Activated naive CD8-positive, alpha-beta T cell treated with anti-CD3 and anti-CD28 coated beads, Interleukin-2, amount 10 ng/mL, durations not matched to agents 7 days and 5 days (primary cell): ENCODE measurements at regions not wholly inside any gene's neighbourhood (a gene's known extent, or its start where the extent isn't known, plus 50 kb on each side); places are given as distances from the start of the nearest gene placed in this dataset.
"Not testable (repeated sequence)": the region's sequence is repeated elsewhere in the genome, so short reads cannot be mapped to it uniquely, and the experiment has no call there.

Source experiments
- ATAC-seq: fragments of 150-1000 bp; cut with Tn5 transposase; one replicate; pipeline ENCODE4 v1.10.0; 2021; ENCODE audit warnings: low read depth, moderate library complexity
- POLR2A ChIA-PET: fragments of 350-600 bp; sonication (Branson Sonifier 250); formaldehyde crosslinking; loops from one replicate; lab custom pipeline; 2021; ENCODE audit warnings: antibody characterized with exemption; lab: Charles Lee
- DNase-seq: peaks from one replicate; pipeline ENCODE4 v3.0.0; 2021
- H3K27ac Mint-ChIP-seq: one replicate; pipeline ENCODE4 v1.8.0; 2022; ENCODE audit warnings: mild to moderate bottlenecking, mixed read lengths
- H3K27me3 Mint-ChIP-seq: one replicate; pipeline ENCODE4 v1.8.0; 2022; ENCODE audit warnings: mild to moderate bottlenecking, moderate library complexity, mixed read lengths
- H3K36me3 Mint-ChIP-seq: one replicate; pipeline ENCODE4 v1.8.0; 2021; ENCODE audit warnings: mild to moderate bottlenecking, mixed read lengths
- H3K4me1 Mint-ChIP-seq: one replicate; pipeline ENCODE4 v1.8.0; 2021; ENCODE audit warnings: mixed read lengths
- H3K4me3 Mint-ChIP-seq: one replicate; pipeline ENCODE4 v1.8.0; 2022; ENCODE audit warnings: mild to moderate bottlenecking, moderate library complexity, mixed read lengths
- H3K9me3 Mint-ChIP-seq: one replicate; pipeline ENCODE4 v1.8.0; 2021; ENCODE audit warnings: mixed read lengths

DNA sequence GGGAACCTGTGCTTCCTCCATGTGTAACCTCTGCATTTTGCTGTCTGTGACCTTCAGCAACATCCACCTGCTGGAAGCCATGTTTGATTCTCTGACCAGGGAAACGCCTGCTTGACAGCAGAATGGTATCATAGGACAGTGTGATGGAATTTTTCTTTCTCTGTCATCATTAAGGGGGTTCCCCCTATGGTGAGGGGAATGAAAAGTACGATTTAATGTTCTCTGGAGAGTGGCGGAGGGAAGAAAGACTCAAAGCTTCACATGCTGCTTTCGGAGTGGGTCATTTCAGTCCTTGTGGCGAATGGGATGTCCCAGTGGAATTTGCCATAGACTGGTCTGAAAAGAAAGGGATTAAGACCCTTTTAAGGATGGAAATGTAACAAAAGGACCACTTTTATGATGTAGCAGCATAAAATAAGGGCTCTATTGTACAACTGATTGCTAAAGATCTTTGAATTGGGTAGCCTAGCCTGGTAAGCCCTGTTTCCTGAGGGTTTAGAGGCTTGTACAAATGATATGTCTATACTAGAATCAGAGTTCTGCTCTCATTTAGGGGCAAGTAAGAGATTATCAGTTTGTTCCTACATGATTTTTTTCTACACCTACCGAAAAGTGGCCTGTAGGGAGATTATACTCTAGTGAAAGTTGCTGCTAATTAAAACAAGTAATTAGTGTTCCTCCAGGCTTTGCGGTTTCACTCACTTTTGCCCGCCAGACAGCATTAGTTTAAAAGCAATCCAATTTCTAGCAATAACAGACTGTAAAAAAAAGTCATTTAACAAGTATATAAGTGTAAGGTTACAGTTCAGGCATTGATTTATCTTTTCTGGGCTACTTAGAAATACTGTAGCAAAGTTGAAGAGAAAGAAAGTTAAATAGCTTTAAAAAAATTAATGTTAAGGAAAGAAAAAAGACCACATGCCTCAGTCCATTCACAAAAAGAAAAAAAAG is 904.5 kb downstream of the NR2F1-AS1 start:
- Mint-ChIP-seq H3K4me3 (no peak overlapping the region), H3K9me3 (no peaks in the 10 kb centered on the region), H3K4me1 (no peaks in the 10 kb centered on the region), H3K36me3 (no peaks in the 10 kb centered on the region), H3K27ac (no peak overlapping the region), H3K27me3 (no peaks in the 10 kb centered on the region)
- POLR2A ChIA-PET, result no interaction called here
- DNase-seq, result no peak
- no peak for ATAC-seq

DNA sequence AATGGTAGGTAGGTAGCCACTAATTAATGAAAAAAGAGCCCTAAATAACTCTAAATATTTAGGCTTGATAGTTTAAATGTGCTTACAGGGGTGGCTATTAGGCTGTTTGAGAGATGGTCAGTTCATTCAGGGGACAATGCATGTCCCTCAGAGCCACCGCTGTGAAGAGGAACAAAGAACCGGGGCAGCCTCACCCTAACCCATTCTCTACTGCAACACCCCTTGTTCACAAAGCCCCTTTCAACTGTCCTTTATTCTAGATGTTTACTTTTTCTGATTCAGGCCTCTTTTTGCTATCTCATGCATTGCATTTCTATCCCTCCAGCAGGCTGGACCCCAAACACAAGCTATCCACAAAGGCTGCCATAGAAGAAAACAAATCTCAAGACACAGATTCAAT is 906.7 kb downstream of the NR2F1-AS1 start:
- H3K27me3 Mint-ChIP-seq, result no peaks in the 10 kb centered on the region
- H3K36me3 Mint-ChIP-seq, result no peaks in the 10 kb centered on the region
- no peaks in the 10 kb centered on the region for H3K4me1 Mint-ChIP-seq
- POLR2A ChIA-PET, result no interaction called here
- no peak overlapping the region for H3K27ac Mint-ChIP-seq
- ATAC-seq (no peak), DNase-seq (no peak)
- H3K4me3 Mint-ChIP-seq, result no peak overlapping the region
- H3K9me3 Mint-ChIP-seq, result no peaks in the 10 kb centered on the region

DNA sequence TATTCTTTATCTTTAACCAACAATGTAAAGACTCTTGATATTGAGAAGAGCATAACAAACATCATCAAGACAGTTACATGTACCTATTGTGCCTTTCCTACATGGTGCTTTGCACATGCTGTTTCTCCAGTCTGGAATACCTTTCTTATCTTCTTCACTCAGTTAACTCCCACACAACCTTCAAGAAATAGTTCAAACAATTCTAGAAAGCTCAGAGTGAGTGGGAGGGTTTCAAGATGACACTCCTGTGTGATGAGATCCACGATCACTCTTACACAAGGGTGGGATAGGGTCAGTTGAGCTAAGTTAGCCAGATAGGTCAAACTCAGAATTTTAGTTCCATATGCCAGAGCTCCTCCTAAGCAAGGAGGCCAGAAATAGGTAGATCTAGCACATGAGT is 915.5 kb downstream of the NR2F1-AS1 start:
- Mint-ChIP-seq H3K4me1 (no peaks in the 10 kb centered on the region), H3K4me3 (no peak overlapping the region), H3K36me3 (no peaks in the 10 kb centered on the region), H3K27ac (no peak overlapping the region), H3K27me3 (no peaks in the 10 kb centered on the region), H3K9me3 (no peaks in the 10 kb centered on the region)
- POLR2A ChIA-PET, result no interaction called here
- ATAC-seq (no peak), DNase-seq (no peak)

DNA sequence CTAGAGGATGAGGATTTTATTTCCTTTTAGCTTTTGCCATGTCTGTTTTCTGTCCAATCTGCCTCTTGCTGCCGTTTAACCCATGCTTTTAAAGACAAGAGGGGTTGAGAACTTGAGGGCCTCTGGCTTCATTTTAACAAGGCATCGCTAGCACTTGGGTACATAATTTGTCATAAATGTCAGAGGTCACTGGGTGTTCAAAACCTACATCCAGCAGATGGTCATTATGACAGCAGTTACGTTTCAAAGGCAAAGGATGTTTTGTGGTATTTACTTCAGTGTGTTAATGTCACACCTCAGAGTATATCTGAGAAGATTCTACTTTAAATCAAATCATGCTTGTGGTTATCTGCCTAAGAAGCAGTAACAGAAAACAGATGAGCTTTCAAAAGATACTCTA is 918.3 kb downstream of the NR2F1-AS1 start:
- H3K9me3 Mint-ChIP-seq, result no peaks in the 10 kb centered on the region
- ATAC-seq (no peak), DNase-seq (no peak)
- no peaks in the 10 kb centered on the region for H3K4me1 Mint-ChIP-seq
- no peak overlapping the region for H3K4me3 Mint-ChIP-seq
- H3K27ac Mint-ChIP-seq, result no peak overlapping the region
- H3K36me3 Mint-ChIP-seq, result no peaks in the 10 kb centered on the region
- POLR2A ChIA-PET, result no interaction called here
- no peaks in the 10 kb centered on the region for H3K27me3 Mint-ChIP-seq

DNA sequence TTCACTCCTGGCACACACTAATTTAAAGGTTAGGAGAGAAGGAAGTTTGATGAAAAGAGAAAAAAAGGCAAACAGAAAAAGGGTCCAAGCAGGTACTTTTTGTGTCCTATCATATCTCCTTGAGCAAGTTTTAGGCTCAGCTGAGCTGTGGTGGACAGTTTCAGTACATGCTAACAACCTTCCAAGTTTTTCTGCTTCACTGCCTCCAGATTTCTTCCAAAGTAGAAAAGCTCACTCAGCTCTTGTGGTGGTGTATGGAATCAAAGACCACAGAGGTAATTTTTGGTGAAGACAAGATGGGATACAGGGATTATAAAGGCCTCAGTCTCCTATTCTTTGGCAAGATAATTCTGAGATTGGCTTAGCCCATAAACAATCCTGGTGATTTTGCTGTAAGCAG is 921.8 kb downstream of the NR2F1-AS1 start:
- H3K27me3 Mint-ChIP-seq, result no peaks in the 10 kb centered on the region
- H3K36me3 Mint-ChIP-seq, result no peaks in the 10 kb centered on the region
- POLR2A ChIA-PET, result no interaction called here
- H3K4me3 Mint-ChIP-seq, result no peak overlapping the region
- no peak overlapping the region for H3K27ac Mint-ChIP-seq
- no peaks in the 10 kb centered on the region for H3K9me3 Mint-ChIP-seq
- ATAC-seq, result no peak
- H3K4me1 Mint-ChIP-seq, result no peaks in the 10 kb centered on the region
- no peak for DNase-seq

DNA sequence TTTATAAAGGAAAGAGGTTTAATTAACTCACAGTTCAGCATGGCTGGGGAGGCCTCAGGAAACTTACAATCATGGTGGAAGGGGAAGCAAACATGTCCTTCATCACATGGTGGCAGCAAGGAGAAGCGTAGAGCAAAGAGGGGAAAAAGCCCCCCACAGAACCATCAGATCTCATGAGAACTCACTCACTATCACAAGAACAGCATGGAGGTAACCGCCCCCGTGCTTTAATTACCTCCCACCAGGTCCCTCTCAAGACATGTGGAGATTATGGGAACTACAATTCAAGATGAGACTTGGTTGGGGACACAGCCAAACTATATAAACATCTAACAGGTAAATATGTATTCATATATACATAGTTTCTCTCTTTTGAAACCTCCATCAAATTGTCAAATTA is 926.4 kb downstream of the NR2F1-AS1 start:
- H3K9me3 Mint-ChIP-seq, H3K4me3 Mint-ChIP-seq, ATAC-seq, H3K36me3 Mint-ChIP-seq, H3K27me3 Mint-ChIP-seq, POLR2A ChIA-PET, DNase-seq, H3K27ac Mint-ChIP-seq, H3K4me1 Mint-ChIP-seq: not testable (repeated sequence)

DNA sequence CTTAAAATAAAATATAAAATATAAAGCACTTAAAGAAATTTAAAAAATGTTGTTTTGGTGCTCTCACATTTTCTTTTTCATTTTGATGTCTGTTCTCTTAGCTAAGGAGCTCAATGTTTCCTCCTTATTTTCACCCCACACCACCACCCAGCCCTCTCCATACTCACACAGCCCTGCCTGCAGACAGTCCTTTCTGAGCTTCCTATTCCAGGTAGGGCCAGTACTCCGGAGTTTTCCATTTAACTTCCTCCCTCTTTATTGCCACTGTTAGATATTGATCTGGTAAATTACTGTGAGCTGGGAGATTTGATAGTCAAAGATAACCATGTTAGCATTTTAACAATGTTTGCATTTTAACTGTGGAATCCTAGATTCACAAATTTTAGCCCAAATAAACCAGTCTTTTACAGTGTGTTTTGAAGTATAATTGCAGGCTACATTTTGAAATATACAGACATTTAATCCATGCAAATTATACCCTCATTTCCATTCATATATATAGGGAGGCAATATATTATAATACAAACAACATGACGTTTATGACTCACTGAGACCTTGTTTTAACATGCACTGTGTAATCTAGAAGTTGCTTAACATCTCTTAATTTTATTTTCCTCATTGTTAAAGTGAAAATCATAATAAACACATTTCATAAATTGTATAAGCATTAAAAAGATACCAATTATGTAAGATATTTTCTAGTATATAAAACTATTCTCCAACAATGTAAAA is 927.1 kb downstream of the NR2F1-AS1 start:
- ATAC-seq, result no peak
- H3K27me3 Mint-ChIP-seq, result no peaks in the 10 kb centered on the region
- H3K27ac Mint-ChIP-seq, result no peak overlapping the region
- H3K9me3 Mint-ChIP-seq, result no peaks in the 10 kb centered on the region
- POLR2A ChIA-PET, result no interaction called here
- H3K36me3 Mint-ChIP-seq, result no peaks in the 10 kb centered on the region
- DNase-seq, result no peak
- H3K4me1 Mint-ChIP-seq, result no peaks in the 10 kb centered on the region
- no peak overlapping the region for H3K4me3 Mint-ChIP-seq

DNA sequence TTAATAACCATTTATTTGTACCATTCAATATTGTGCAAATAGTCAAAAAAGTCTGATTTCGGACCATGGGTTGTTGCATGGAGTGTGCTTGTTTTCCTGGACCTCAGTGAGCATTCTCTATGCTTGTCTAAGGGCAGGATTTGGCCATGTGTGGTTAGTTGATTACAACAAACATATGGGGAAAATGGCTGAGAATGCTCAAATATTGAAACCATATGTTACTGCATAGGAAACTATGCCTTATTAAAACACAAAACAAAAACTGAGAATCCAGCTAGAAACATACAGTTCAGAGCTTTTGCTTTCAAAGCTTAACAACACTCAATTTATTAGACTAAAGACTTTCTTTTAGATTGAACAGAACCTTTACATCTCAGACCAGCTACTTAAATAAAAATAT is 928.3 kb downstream of the NR2F1-AS1 start:
- POLR2A ChIA-PET, result no interaction called here
- H3K4me3 Mint-ChIP-seq, result no peak overlapping the region
- peaks cover 2% of the 10 kb centered on the region for H3K9me3 Mint-ChIP-seq
- no peaks in the 10 kb centered on the region for H3K27me3 Mint-ChIP-seq
- H3K4me1 Mint-ChIP-seq, result no peaks in the 10 kb centered on the region
- ATAC-seq (no peak), DNase-seq (no peak)
- no peak overlapping the region for H3K27ac Mint-ChIP-seq
- no peaks in the 10 kb centered on the region for H3K36me3 Mint-ChIP-seq

DNA sequence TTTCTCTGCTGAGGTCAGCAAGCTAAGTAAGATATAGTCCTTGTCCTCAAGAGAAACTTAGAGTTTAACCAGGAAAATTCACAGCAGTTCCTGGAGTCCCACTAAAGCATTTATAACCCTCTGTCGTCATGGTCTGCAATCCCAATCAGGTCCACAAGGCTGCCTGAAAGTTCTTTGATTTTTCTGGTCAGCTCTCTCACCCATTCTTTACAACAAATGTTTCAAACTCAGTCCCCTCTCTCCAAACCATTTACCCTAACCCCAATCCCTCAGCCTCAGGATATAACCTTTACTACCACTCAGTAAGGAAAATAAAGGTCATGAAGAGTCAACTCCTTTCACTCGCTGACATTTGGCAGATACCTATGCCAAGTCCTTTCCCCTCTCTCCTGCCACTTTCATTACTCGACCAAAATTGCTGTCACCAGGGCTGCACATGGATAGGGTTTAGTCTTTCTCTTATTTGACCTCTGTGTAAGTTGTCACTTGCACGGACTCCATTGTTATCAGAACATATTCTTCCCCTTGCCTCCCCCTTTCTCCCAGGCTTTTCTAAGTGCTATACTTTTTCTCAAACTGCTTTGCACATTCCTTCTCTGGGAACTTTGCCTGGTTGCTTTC is 936.6 kb downstream of the NR2F1-AS1 start:
- Mint-ChIP-seq H3K27ac (no peak overlapping the region), H3K36me3 (no peaks in the 10 kb centered on the region), H3K4me3 (no peak overlapping the region), H3K27me3 (no peaks in the 10 kb centered on the region), H3K4me1 (no peaks in the 10 kb centered on the region), H3K9me3 (peaks cover 2% of the 10 kb centered on the region)
- ATAC-seq (no peak), DNase-seq (no peak)
- POLR2A ChIA-PET, result no interaction called here

DNA sequence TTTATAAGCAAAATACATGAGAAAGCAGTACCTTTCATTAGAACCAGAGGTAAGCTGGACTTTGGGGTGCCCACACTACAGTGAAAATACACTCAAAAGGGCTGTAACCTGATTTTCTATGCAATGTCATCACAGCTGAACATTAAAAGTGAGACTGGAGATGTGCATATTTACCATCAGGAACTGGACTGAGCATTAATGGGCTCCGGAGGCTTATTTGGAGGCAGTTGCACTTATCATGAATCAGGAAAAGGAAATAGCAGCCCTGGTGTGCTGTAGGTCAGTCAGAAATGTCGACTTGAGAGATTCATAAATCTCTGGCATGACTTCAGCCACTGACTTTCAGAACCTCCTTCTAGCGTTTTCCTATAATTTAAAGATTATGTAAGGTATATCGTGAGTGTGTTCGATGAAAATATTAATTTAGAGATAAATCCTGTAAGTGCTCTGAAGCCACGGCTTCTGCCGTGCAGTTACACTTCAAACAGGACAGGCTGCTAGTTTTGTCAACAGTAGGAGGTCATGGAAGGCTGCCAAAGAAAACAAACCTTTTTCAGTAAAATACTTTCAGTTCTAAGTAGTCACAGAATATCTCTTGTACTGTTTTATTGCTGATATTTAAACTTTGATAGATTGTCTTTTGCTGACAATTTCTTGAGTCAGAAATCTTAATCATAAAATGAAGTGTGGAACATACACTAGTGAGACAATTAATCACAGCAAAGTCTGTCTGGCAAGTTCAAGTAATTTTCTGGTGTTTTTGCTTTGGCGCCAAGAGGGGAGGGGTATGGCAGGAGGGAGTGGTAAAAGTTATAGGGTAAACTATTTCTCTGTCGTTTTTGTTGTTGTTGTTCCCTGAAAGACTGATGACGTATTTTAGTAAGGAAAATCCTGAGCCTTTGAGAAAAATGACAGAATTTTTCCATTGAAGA is 939.7 kb downstream of the NR2F1-AS1 start:
- H3K27me3 Mint-ChIP-seq, result no peaks in the 10 kb centered on the region
- no peak overlapping the region for H3K4me3 Mint-ChIP-seq
- DNase-seq (no peak), ATAC-seq (no peak)
- H3K4me1 Mint-ChIP-seq, result no peaks in the 10 kb centered on the region
- no peak overlapping the region for H3K27ac Mint-ChIP-seq
- no peaks in the 10 kb centered on the region for H3K36me3 Mint-ChIP-seq
- no peaks in the 10 kb centered on the region for H3K9me3 Mint-ChIP-seq
- POLR2A ChIA-PET, result no interaction called here

DNA sequence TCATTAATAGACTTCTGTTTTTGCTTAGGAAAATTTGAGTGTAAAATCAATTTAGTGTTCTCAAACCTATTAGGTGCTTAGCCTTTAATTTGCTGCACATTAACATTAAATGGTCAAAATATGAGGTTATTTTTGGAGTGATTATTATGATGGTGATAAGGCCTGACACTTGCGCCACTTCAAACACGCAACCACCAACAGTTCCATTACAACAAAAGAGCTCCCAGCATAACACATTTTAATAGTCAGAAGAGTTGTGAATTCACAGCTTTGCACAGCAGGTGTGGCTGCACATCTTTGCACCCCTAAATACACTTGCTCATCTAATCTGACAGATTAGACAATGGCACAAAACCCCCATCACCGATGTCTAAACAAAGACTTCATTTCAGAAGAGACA is 940.7 kb downstream of the NR2F1-AS1 start:
- no peaks in the 10 kb centered on the region for H3K9me3 Mint-ChIP-seq
- POLR2A ChIA-PET, result no interaction called here
- H3K36me3 Mint-ChIP-seq, result no peaks in the 10 kb centered on the region
- no peak overlapping the region for H3K27ac Mint-ChIP-seq
- no peak overlapping the region for H3K4me3 Mint-ChIP-seq
- DNase-seq (no peak), ATAC-seq (no peak)
- H3K4me1 Mint-ChIP-seq, result no peaks in the 10 kb centered on the region
- no peaks in the 10 kb centered on the region for H3K27me3 Mint-ChIP-seq

DNA sequence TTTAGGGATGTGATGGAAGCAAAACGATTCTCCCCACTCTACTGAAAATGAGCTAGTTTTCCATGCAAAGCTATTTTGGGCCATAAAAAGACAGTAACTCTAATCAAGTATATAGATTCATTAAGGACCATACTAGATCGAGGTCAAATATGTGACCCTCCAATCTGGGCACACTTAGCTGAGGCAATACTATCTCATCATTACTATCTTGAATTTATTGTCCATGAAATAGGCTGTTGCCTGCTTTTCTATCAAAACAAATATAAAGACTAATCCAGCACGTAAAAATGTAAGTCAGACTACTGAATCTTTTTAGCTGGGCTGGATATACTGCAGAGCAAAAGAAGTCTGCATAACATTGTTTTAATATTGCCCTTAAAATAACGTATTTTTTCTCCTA is 943.1 kb downstream of the NR2F1-AS1 start:
- Mint-ChIP-seq H3K27me3 (no peaks in the 10 kb centered on the region), H3K4me1 (no peaks in the 10 kb centered on the region), H3K4me3 (no peak overlapping the region), H3K9me3 (no peaks in the 10 kb centered on the region), H3K36me3 (no peaks in the 10 kb centered on the region), H3K27ac (no peak overlapping the region)
- ATAC-seq (no peak), DNase-seq (no peak)
- POLR2A ChIA-PET, result no interaction called here

DNA sequence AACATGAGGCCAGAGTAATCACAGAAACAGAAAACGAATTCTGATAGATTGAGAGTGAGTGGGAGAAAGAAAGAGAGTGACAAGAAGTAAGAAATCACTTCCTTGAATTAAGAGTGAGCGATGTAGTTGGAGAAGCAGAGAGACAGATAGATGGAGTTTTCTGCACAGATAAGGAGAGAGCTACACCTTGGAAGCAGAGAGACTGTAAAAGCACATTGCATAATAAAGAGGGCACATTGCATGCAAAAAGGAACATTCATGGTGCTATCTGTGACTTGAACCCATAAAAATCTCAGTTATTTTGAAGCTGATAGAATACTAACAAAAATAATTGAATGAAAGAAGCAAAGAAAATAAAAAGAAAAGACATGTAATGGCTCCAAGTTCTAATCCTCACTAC is 943.8 kb downstream of the NR2F1-AS1 start:
- H3K27ac Mint-ChIP-seq, result no peak overlapping the region
- peaks cover 1% of the 10 kb centered on the region for H3K9me3 Mint-ChIP-seq
- no peaks in the 10 kb centered on the region for H3K27me3 Mint-ChIP-seq
- H3K4me3 Mint-ChIP-seq, result no peak overlapping the region
- DNase-seq, result no peak
- no peak for ATAC-seq
- no peaks in the 10 kb centered on the region for H3K4me1 Mint-ChIP-seq
- H3K36me3 Mint-ChIP-seq, result no peaks in the 10 kb centered on the region
- POLR2A ChIA-PET, result no interaction called here
